HFFc6 (cell line): ENCODE measurements at regions not wholly inside any gene's neighbourhood (a gene's known extent, or its start where the extent isn't known, plus 50 kb on each side); places are given as distances from the start of the nearest gene placed in this dataset.

ENCODE experiments used
- DNase-seq: peaks from one replicate; pipeline ENCODE4 v3.0.0-alpha.2; 2018
- H3K27ac Mint-ChIP-seq: 2 replicates; pipeline ENCODE4 v1.8.0; 2020; ENCODE audit warnings: mild to moderate bottlenecking, mixed read lengths
- H3K27me3 Mint-ChIP-seq: 2 replicates; pipeline ENCODE4 v1.8.0; 2021; ENCODE audit warnings: mild to moderate bottlenecking, moderate library complexity, mixed read lengths; ENCODE audit not compliant: insufficient read depth
- H3K36me3 Mint-ChIP-seq: 2 replicates; pipeline ENCODE4 v1.8.0; 2021; ENCODE audit warnings: low read depth, mixed read lengths
- H3K4me1 Mint-ChIP-seq: 2 replicates; pipeline ENCODE4 v1.8.0; 2020; ENCODE audit warnings: low read depth, mixed read lengths
- H3K4me3 Mint-ChIP-seq: 2 replicates; pipeline ENCODE4 v1.8.0; 2020; ENCODE audit warnings: mild to moderate bottlenecking, moderate library complexity, mixed read lengths
- H3K9me3 Mint-ChIP-seq: 2 replicates; pipeline ENCODE4 v1.8.0; 2020; ENCODE audit warnings: mild to moderate bottlenecking, mixed read lengths
- CTCF ChIP-seq: fragments of 200-600 bp; sonication (generic); IDR thresholded peaks from 2 replicates; pipeline ENCODE4 v1.5.0; 2021; ENCODE audit warnings: antibody characterized with exemption, mild to moderate bottlenecking

- H3K27ac Mint-ChIP-seq = no peak overlapping the region
- TF ChIP-seq CTCF = no peak
- H3K9me3 Mint-ChIP-seq = peaks cover 5% of the 10 kb centered on the region; the same call in 1 of the 2 replicates
- H3K4me1 Mint-ChIP-seq = peaks cover 12% of the 10 kb centered on the region
- no peak for DNase-seq
- no peak overlapping the region for H3K4me3 Mint-ChIP-seq
- H3K36me3 Mint-ChIP-seq = no peaks in the 10 kb centered on the region; the same call in 1 of the 2 replicates
- peaks cover 12% of the 10 kb centered on the region for H3K27me3 Mint-ChIP-seq
Measured at GRCh38 chr11:130616573-130616972, 168.1 kb downstream of the ADAMTS15 start.

- Mint-ChIP-seq H3K27me3 (peaks cover 15% of the 10 kb centered on the region), H3K27ac (no peak overlapping the region), H3K4me3 (no peak overlapping the region), H3K36me3 (no peaks in the 10 kb centered on the region; the same call in 1 of the 2 replicates), H3K4me1 (peaks cover 8% of the 10 kb centered on the region), H3K9me3 (peaks cover 5% of the 10 kb centered on the region; the same call in 1 of the 2 replicates)
- no peak for TF ChIP-seq CTCF
- DNase-seq = no peak
Measured at GRCh38 chr11:130617001-130617400, 168.6 kb downstream of the ADAMTS15 start.

GRCh38 chr11:130620548-130620947 is 172.1 kb downstream of the ADAMTS15 start:
- Mint-ChIP-seq H3K36me3 (no peaks in the 10 kb centered on the region; the same call in 1 of the 2 replicates), H3K27ac (no peak overlapping the region), H3K9me3 (peaks cover 5% of the 10 kb centered on the region; the same call in 1 of the 2 replicates), H3K4me3 (no peak overlapping the region), H3K27me3 (peaks cover 19% of the 10 kb centered on the region), H3K4me1 (peaks cover 8% of the 10 kb centered on the region)
- DNase-seq = no peak
- no peak for TF ChIP-seq CTCF

- no peak overlapping the region for H3K4me3 Mint-ChIP-seq
- no peaks in the 10 kb centered on the region; the same call in 1 of the 2 replicates for H3K36me3 Mint-ChIP-seq
- peaks cover 21% of the 10 kb centered on the region for H3K27me3 Mint-ChIP-seq
- no peak for TF ChIP-seq CTCF
- DNase-seq = no peak
- peaks cover 8% of the 10 kb centered on the region for H3K4me1 Mint-ChIP-seq
- H3K27ac Mint-ChIP-seq = no peak overlapping the region
- peaks cover 5% of the 10 kb centered on the region; the same call in 1 of the 2 replicates for H3K9me3 Mint-ChIP-seq
Measured at GRCh38 chr11:130622141-130622542, 173.7 kb downstream of the ADAMTS15 start.

GRCh38 chr11:130623670-130624668 is 175.5 kb downstream of the ADAMTS15 start:
- Mint-ChIP-seq H3K27ac (peak overlapping the region; percentile 1; the same call in 1 of the 2 replicates), H3K27me3 (peaks cover 18% of the 10 kb centered on the region), H3K36me3 (no peaks in the 10 kb centered on the region), H3K9me3 (no peaks in the 10 kb centered on the region), H3K4me1 (peaks cover 11% of the 10 kb centered on the region), H3K4me3 (no peak overlapping the region; the same call in 1 of the 2 replicates)
- peak; percentile 26; the same call in 1 of the 2 replicates for TF ChIP-seq CTCF
- no peak for DNase-seq
